BLaER1 treated with 17β-estradiol and CSF1 and Interleukin-3, amounts not matched to agents 10 nM and 100 nM (cell line): ENCODE measurements at regions not wholly inside any gene's neighbourhood (a gene's known extent, or its start where the extent isn't known, plus 50 kb on each side); places are given as distances from the start of the nearest gene placed in this dataset.
"Not testable (repeated sequence)": the region's sequence is repeated elsewhere in the genome, so short reads cannot be mapped to it uniquely, and the experiment has no call there.

ENCODE experiments used
- H3K27ac ChIP-seq, 11 experiments: shearing (Covaris generic); formaldehyde crosslinking; 2 replicates each; pipeline ENCODE4 v1.8.1; 2022
- H3K27me3 ChIP-seq, 11 experiments: shearing (Covaris generic); formaldehyde crosslinking; 2 replicates each; pipeline ENCODE4 v1.8.1; 2022
- H3K36me3 ChIP-seq, 11 experiments: shearing (Covaris generic); formaldehyde crosslinking; 2 replicates each; pipeline ENCODE4 v1.8.1; 2022
- H3K4me1 ChIP-seq, 10 experiments: shearing (Covaris generic); formaldehyde crosslinking; 2 replicates each; pipeline ENCODE4 v1.8.1; 2022
- H3K4me2 ChIP-seq, 11 experiments: shearing (Covaris generic); formaldehyde crosslinking; 2 replicates each; pipeline ENCODE4 v1.8.1; 2022
- H3K4me3 ChIP-seq, 10 experiments: shearing (Covaris generic); formaldehyde crosslinking; 2 replicates each; pipeline ENCODE4 v1.8.1; 2022
- H3K9ac ChIP-seq, 11 experiments: shearing (Covaris generic); formaldehyde crosslinking; 2 replicates each; pipeline ENCODE4 v1.8.1; 2022
- H3K9me3 ChIP-seq, 11 experiments: shearing (Covaris generic); formaldehyde crosslinking; replicated peaks in 1 of 11; 2 replicates each; pipeline ENCODE4 v1.8.1; 2022
- H4K20me1 ChIP-seq, 11 experiments: shearing (Covaris generic); formaldehyde crosslinking; 2 replicates each; pipeline ENCODE4 v1.8.1; 2022
- Cebpa-rat ChIP-seq, 11 experiments: shearing (Covaris generic); IDR thresholded peaks; 2 replicates each; pipeline ENCODE4 v1.8.1; 2022

- H3K4me2 ChIP-seq: no peak overlapping the region
- no peak overlapping the region for H3K27ac ChIP-seq
- H3K9ac ChIP-seq: no peak overlapping the region
- H3K4me3 ChIP-seq: no peak overlapping the region
- no peaks in the 10 kb centered on the region for H3K4me1 ChIP-seq
- no peaks in the 10 kb centered on the region; a peak in 3 of 22 replicates for H3K9me3 ChIP-seq
- no peaks in the 10 kb centered on the region for H3K36me3 ChIP-seq
- H4K20me1 ChIP-seq: no peaks in the 10 kb centered on the region
- no peaks in the 10 kb centered on the region for H3K27me3 ChIP-seq
- no peak for TF ChIP-seq Cebpa-rat (IDR thresholded peaks at IDR 0.05)
Measured at GRCh38 chr15:26049900-26050657, 187.0 kb upstream of the ATP10A start.

GRCh38 chr15:26048669-26049068 is 185.5 kb upstream of the ATP10A start:
- no peak overlapping the region for H3K4me3 ChIP-seq
- H3K9ac ChIP-seq: no peak overlapping the region
- H3K9me3 ChIP-seq: no peaks in the 10 kb centered on the region; a peak in 5 of 22 replicates
- H3K4me1 ChIP-seq: no peaks in the 10 kb centered on the region
- no peaks in the 10 kb centered on the region for H3K27me3 ChIP-seq
- no peak overlapping the region for H3K4me2 ChIP-seq
- no peaks in the 10 kb centered on the region for H4K20me1 ChIP-seq
- TF ChIP-seq Cebpa-rat (IDR thresholded peaks at IDR 0.05): no peak
- no peak overlapping the region for H3K27ac ChIP-seq
- no peaks in the 10 kb centered on the region for H3K36me3 ChIP-seq

- 0 out of 20 replicates have a peak, but pooled peaks cover 0 to 12% (median 0%) of the 10 kb centered on the region in 10 experiments for H3K4me1 ChIP-seq
- H3K27me3 ChIP-seq: no peaks in the 10 kb centered on the region
- no peaks in the 10 kb centered on the region for H3K36me3 ChIP-seq
- H3K4me2 ChIP-seq: no peak overlapping the region
- no peaks in the 10 kb centered on the region for H4K20me1 ChIP-seq
- H3K9me3 ChIP-seq: peaks cover 0 to 8% (median 0%) of the 10 kb centered on the region in 11 experiments; a peak in 7 of 22 replicates
- no peak overlapping the region for H3K4me3 ChIP-seq
- TF ChIP-seq Cebpa-rat (IDR thresholded peaks at IDR 0.05): no peak
- no peak overlapping the region for H3K27ac ChIP-seq
- H3K9ac ChIP-seq: no peak overlapping the region
Measured at GRCh38 chr15:26045516-26045915, 182.4 kb upstream of the ATP10A start.

- Histone ChIP-seq H3K9ac (no peak overlapping the region), H3K4me1 (0 out of 20 replicates have a peak, but pooled peaks cover 0 to 12% (median 0%) of the 10 kb centered on the region in 10 experiments), H3K27ac (no peak overlapping the region), H3K4me2 (no peak overlapping the region), H3K27me3 (no peaks in the 10 kb centered on the region), H3K4me3 (no peak overlapping the region), H4K20me1 (no peaks in the 10 kb centered on the region), H3K9me3 (peaks cover 0 to 8% (median 0%) of the 10 kb centered on the region in 11 experiments; a peak in 7 of 22 replicates), H3K36me3 (no peaks in the 10 kb centered on the region)
- no peak for TF ChIP-seq Cebpa-rat (IDR thresholded peaks at IDR 0.05)
Measured at GRCh38 chr15:26043018-26043417, 179.9 kb upstream of the ATP10A start.

DNA sequence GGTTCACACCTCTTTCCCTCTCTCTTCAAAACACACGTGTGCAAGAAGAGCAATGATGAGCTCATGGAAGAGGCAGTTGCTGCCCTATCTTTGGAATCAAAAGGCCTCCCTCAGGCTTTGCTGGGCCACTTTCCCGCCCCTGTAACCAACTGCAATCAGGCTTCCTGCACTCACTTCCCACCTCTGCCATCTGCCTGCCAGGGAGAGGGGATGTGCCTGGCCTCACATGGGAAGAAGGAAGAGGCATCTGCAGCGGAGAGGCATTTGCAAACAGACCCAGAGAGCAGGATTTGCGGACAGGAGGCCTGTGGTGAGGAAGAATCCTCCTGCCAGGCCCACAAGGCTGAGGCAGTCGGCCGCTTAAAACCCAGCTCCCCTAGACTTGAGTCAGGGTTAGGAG is 175.6 kb upstream of the ATP10A start:
- Histone ChIP-seq H3K27me3 (no peaks in the 10 kb centered on the region), H3K36me3 (no peaks in the 10 kb centered on the region), H3K27ac (no peak overlapping the region), H3K4me3 (no peak overlapping the region), H4K20me1 (no peaks in the 10 kb centered on the region), H3K9me3 (peaks cover 0 to 8% (median 0%) of the 10 kb centered on the region in 11 experiments; a peak in 3 of 22 replicates), H3K4me1 (0 out of 20 replicates have a peak, but pooled peaks cover 0 to 12% (median 0%) of the 10 kb centered on the region in 10 experiments), H3K4me2 (no peak overlapping the region), H3K9ac (no peak overlapping the region)
- no peak for TF ChIP-seq Cebpa-rat (IDR thresholded peaks at IDR 0.05)

GRCh38 chr15:26037369-26037768 is 174.2 kb upstream of the ATP10A start:
- Histone ChIP-seq H3K9ac (no peak overlapping the region), H3K4me3 (no peak overlapping the region), H3K4me2 (no peak overlapping the region), H3K27me3 (no peaks in the 10 kb centered on the region), H4K20me1 (no peaks in the 10 kb centered on the region), H3K27ac (no peak overlapping the region), H3K4me1 (0 out of 20 replicates have a peak, but pooled peaks cover 0 to 5% (median 0%) of the 10 kb centered on the region in 10 experiments), H3K36me3 (no peaks in the 10 kb centered on the region), H3K9me3 (peaks cover 0 to 8% (median 0%) of the 10 kb centered on the region in 11 experiments; a peak in 3 of 22 replicates)
- no peak for TF ChIP-seq Cebpa-rat (IDR thresholded peaks at IDR 0.05)

DNA sequence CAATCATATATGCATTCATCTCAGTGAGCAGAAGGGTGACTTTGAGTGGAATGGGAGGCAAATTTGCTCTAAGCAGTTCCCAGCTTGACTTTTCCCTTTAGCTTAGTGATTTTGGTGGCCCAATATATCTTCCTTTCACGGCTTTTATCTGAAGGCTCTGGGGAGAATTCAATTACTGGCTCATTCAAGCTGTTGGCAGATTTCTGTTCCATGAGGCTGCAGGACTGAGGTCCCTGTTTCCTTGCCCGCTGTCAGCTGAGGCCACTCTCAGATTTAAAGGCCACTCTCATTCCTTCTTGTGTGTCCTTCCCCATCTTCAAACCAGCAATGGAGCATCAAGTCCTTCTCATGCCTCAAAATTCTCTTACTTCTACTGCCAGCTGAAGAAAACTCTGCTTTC is 170.4 kb upstream of the ATP10A start:
- H3K27ac ChIP-seq: no peak overlapping the region
- TF ChIP-seq Cebpa-rat (IDR thresholded peaks at IDR 0.05): no peak

DNA sequence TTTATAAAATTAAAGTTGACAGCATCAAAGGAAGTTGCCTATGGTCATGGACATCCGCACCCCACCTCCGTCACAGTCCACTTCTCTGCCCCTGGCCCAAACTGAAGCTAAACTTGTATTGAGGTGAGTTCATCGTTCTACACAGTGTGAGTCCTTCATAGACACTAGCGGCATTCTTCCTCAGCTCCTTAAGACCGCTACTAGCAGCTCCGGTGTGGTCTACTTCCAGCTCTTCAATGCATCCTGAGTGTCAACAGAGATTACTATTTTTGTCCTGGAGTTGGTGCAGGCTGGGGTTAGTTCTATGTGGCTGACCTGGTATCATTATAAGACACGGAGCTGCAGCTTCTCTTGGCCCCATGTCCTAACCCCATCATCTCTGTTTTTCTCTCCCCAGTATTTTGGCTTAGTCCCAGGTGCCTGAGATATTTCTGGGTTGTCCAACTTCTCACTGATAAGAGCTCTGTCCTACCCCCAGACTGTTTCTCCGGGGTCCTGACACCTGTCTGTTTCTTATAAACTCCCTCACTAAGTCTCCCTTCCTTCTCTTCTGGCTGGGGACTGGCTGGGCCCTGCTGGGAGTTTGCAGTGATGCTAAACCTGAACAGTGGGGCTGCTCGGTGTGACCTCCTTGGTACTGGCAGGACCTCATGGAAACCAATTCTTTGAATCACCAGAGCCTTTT is 169.2 kb upstream of the ATP10A start:
- H3K4me1 ChIP-seq: peaks cover 0 to 3% (median 0%) of the 10 kb centered on the region in 10 experiments; a peak in 3 of 20 replicates
- no peak overlapping the region for H3K27ac ChIP-seq
- no peak for TF ChIP-seq Cebpa-rat (IDR thresholded peaks at IDR 0.05)
- no peaks in the 10 kb centered on the region for H3K27me3 ChIP-seq
- H3K36me3 ChIP-seq: no peaks in the 10 kb centered on the region
- no peaks in the 10 kb centered on the region for H3K9me3 ChIP-seq
- H4K20me1 ChIP-seq: no peaks in the 10 kb centered on the region
- H3K9ac ChIP-seq: no peak overlapping the region
- no peak overlapping the region for H3K4me2 ChIP-seq
- no peak overlapping the region for H3K4me3 ChIP-seq

More for the DNA sequence above, 170.4 kb upstream of the ATP10A start:
- no peaks in the 10 kb centered on the region for H4K20me1 ChIP-seq
- H3K36me3 ChIP-seq: no peaks in the 10 kb centered on the region
- no peaks in the 10 kb centered on the region for H3K27me3 ChIP-seq
- H3K4me2 ChIP-seq: no peak overlapping the region
- H3K9ac ChIP-seq: no peak overlapping the region
- no peaks in the 10 kb centered on the region; a peak in 3 of 20 replicates for H3K4me1 ChIP-seq
- no peaks in the 10 kb centered on the region for H3K9me3 ChIP-seq
- H3K4me3 ChIP-seq: no peak overlapping the region

DNA sequence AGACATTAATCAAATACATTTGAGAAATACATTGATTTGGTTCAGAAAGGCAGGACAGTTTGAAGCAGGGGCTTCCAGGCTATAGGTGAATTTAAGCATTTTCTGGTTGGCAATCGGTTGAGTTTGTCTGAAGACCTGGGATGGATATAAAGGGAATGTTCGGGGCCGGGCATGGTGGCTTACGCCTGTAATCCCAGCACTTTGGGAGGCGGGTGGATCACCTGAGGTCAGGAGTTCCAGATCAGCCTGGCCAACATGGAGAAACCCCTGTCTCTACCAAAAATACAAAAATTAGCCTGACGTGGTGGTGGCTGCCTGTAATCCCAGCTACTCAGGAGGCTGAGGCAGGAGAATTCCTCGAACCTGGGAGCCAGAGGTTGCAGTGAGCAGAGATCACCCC is 166.5 kb upstream of the ATP10A start:
- not testable (repeated sequence) for H3K27me3 ChIP-seq, H3K9me3 ChIP-seq

More for the DNA sequence above, 166.5 kb upstream of the ATP10A start:
- not testable (repeated sequence) for H3K9ac ChIP-seq, H3K4me2 ChIP-seq, H3K4me1 ChIP-seq, H4K20me1 ChIP-seq, H3K4me3 ChIP-seq, H3K27ac ChIP-seq, H3K36me3 ChIP-seq
